ENCODE measurements at regions not wholly inside any gene's neighbourhood (a gene's known extent, or its start where the extent isn't known, plus 50 kb on each side); places are given as distances from the start of the nearest gene placed in this dataset.
"Not testable (repeated sequence)": the region's sequence is repeated elsewhere in the genome, so short reads cannot be mapped to it uniquely, and the experiment has no call there.

- no peak overlapping the region for H3K4me2 ChIP-seq
- H3K4me1 ChIP-seq (ENCODE audit: insufficient read depth): no peaks in the 10 kb centered on the region
- no peak overlapping the region for H2AFZ ChIP-seq
- H3K27me3 ChIP-seq: no peaks in the 10 kb centered on the region
- no peaks in the 10 kb centered on the region for H3K9me3 ChIP-seq (ENCODE audit: low read depth)
- no peak overlapping the region for H3K4me3 ChIP-seq
- no peak for TF ChIP-seq EZH2phosphoT487 (IDR thresholded peaks at IDR 0.05; ENCODE audit: low read depth, severe bottlenecking, unreplicated experiment)
- TF ChIP-seq EZH2 (IDR thresholded peaks at IDR 0.05; ENCODE audit: borderline replicate concordance): no peak
- no peak for TF ChIP-seq CTCF (IDR thresholded peaks at IDR 0.05; ENCODE audit: poor library complexity)
- no peak for DNase-seq (ENCODE audit: low spot score)
- H3K79me2 ChIP-seq: no peaks in the 10 kb centered on the region
- H4K20me1 ChIP-seq (ENCODE audit: insufficient read depth, poor library complexity, severe bottlenecking): no peaks in the 10 kb centered on the region
- H3K36me3 ChIP-seq (replicated peaks; ENCODE audit: insufficient read depth, low read depth): no peaks in the 10 kb centered on the region
- H3K9me2 ChIP-seq (replicated peaks; ENCODE audit: insufficient read depth): no peaks in the 10 kb centered on the region
- H3K27ac ChIP-seq: no peak overlapping the region
- 77% methylated on average over 2 of the region's 2 CpGs for WGBS (ENCODE audit: low lambda C conversion rate, missing lambda C conversion rate)
Observed at GRCh38 chr5:108687595-108688200, 60.0 kb upstream of the FER start.

GRCh38 chr5:108686676-108687075 lies 61.0 kb upstream of the FER start:
- no peaks in the 10 kb centered on the region for H4K20me1 ChIP-seq (ENCODE audit: insufficient read depth, poor library complexity, severe bottlenecking)
- H3K9me3 ChIP-seq (ENCODE audit: low read depth): no peaks in the 10 kb centered on the region
- DNase-seq (ENCODE audit: low spot score): no peak
- TF ChIP-seq CTCF (IDR thresholded peaks at IDR 0.05; ENCODE audit: poor library complexity): no peak
- no peak for TF ChIP-seq EZH2 (IDR thresholded peaks at IDR 0.05; ENCODE audit: borderline replicate concordance)
- no peak for TF ChIP-seq EZH2phosphoT487 (IDR thresholded peaks at IDR 0.05; ENCODE audit: low read depth, severe bottlenecking, unreplicated experiment)
- no peaks in the 10 kb centered on the region for H3K4me1 ChIP-seq (ENCODE audit: insufficient read depth)
- H3K36me3 ChIP-seq (replicated peaks; ENCODE audit: insufficient read depth, low read depth): no peaks in the 10 kb centered on the region
- no peak overlapping the region for H3K4me2 ChIP-seq
- H3K27me3 ChIP-seq: no peaks in the 10 kb centered on the region
- no peak overlapping the region for H3K4me3 ChIP-seq
- H3K9me2 ChIP-seq (replicated peaks; ENCODE audit: insufficient read depth): no peaks in the 10 kb centered on the region
- WGBS (ENCODE audit: low lambda C conversion rate, missing lambda C conversion rate): 50% methylated on average over 1 of the region's 1 CpG
- H3K27ac ChIP-seq: no peak overlapping the region
- H3K79me2 ChIP-seq: no peaks in the 10 kb centered on the region
- peak overlapping the region; percentile 39 for H2AFZ ChIP-seq

DNA sequence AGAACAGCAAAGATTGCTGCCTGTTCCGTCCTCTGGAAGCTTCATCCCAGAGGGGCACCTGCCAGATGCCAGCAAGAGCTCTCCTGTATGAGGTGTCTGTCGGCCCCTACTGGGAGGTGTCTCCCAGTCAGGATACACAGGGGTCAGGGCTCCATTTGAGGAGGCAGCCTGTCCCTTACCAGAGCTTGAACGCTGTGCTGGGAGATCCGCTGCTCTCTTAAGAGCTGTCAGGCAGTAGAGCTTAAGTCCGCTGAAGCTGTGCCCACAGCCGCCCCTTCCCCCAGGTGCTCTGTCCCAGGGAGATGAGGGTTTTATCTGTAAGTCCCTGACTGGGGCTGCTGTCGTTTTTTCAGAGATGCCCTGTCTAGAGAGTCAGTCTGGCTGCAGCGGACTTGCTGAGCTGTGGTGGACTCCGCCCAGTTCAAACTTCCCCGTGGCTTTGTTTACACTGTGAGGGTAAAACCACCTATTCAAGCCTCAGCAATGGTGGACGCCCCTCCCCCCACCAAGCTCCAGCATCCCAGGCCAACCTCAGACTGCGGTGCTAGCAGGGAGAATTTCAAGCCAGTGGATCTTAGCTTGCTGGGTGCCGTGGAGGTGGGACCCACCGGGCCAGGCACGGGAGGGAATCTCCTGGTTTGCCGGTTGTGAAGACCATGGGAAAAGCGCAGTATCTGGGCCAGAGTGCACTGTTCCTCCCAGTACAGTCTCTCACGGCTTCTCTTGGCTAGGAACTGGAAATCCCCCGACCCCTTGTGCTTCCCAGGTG lies 62.1 kb upstream of the FER start:
- H3K4me2 ChIP-seq: peak overlapping the region; percentile 69
- not testable (repeated sequence) for H3K36me3 ChIP-seq (replicated peaks; ENCODE audit: insufficient read depth, low read depth); H3K79me2 ChIP-seq; H3K4me3 ChIP-seq; H4K20me1 ChIP-seq (ENCODE audit: insufficient read depth, poor library complexity, severe bottlenecking); H3K9me3 ChIP-seq (ENCODE audit: low read depth); H3K27me3 ChIP-seq; H3K4me1 ChIP-seq (ENCODE audit: insufficient read depth); H3K9me2 ChIP-seq (replicated peaks; ENCODE audit: insufficient read depth); H3K27ac ChIP-seq
- H2AFZ ChIP-seq: peak overlapping the region; percentile 39
- WGBS (ENCODE audit: low lambda C conversion rate, missing lambda C conversion rate): 34% methylated on average over 19 of the region's 19 CpGs
- DNase-seq (ENCODE audit: low spot score): peak; percentile 69

- DNase-seq (ENCODE audit: low spot score): peak; percentile 72
- Histone ChIP-seq H3K4me3 (no peak overlapping the region), H4K20me1 (ENCODE audit: insufficient read depth, poor library complexity, severe bottlenecking) (no peaks in the 10 kb centered on the region), H3K36me3 (replicated peaks; ENCODE audit: insufficient read depth, low read depth) (no peaks in the 10 kb centered on the region), H3K27me3 (peaks cover 4% of the 10 kb centered on the region), H3K27ac (no peak overlapping the region), H3K4me1 (ENCODE audit: insufficient read depth) (no peaks in the 10 kb centered on the region), H3K9me2 (replicated peaks; ENCODE audit: insufficient read depth) (no peaks in the 10 kb centered on the region), H3K4me2 (peak overlapping the region; percentile 55), H3K79me2 (no peaks in the 10 kb centered on the region), H2AFZ (no peak overlapping the region), H3K9me3 (ENCODE audit: low read depth) (no peaks in the 10 kb centered on the region)
- TF ChIP-seq CTCF (IDR thresholded peaks at IDR 0.05; ENCODE audit: poor library complexity): peak; percentile 86
- no peak for TF ChIP-seq EZH2 (IDR thresholded peaks at IDR 0.05; ENCODE audit: borderline replicate concordance)
- WGBS (ENCODE audit: low lambda C conversion rate, missing lambda C conversion rate): 42% methylated on average over 5 of the region's 5 CpGs
Observed at GRCh38 chr5:108681079-108681921, 66.4 kb upstream of the FER start.
